H1 (cell line): ENCODE measurements at regions not wholly inside any gene's neighbourhood (a gene's known extent, or its start where the extent isn't known, plus 50 kb on each side); places are given as distances from the start of the nearest gene placed in this dataset.
A peak's percentile ranks its signal among the peaks of the same experiment; 100 is the strongest.

Source experiments
- CTCF ChIA-PET: fragments of 300-600 bp; sonication (Branson Sonifier 250); formaldehyde crosslinking; loops from one replicate; lab custom pipeline; 2021; ENCODE audit not compliant: partially characterized antibody; lab: Charles Lee
- POLR2A ChIA-PET: fragments of 300-600 bp; sonication (Branson Sonifier 250); formaldehyde crosslinking; loops from one replicate; lab custom pipeline; 2021; ENCODE audit warnings: inconsistent platforms; ENCODE audit not compliant: partially characterized antibody; lab: Charles Lee
- DNase-seq, 2 experiments: peaks; one replicate each; pipeline versions ENCODE4 v3.0.0 to v3.0.0-alpha.2; 2010 to 2022; ENCODE audit warnings: low spot score in 2 of 2, low read depth in 1 of 2, mixed read lengths in 1 of 2
- FAIRE-seq: peaks from 2 replicates; lab custom pipeline; 2011; peaks lifted over from hg19 to GRCh38; lab: Jason Lieb, UNC
- H2AFZ ChIP-seq: 2 replicates; pipeline ENCODE4 v1.8.1; 2012; ENCODE audit warnings: low read length, inconsistent platforms
- H2AK5ac ChIP-seq: 2 replicates; pipeline ENCODE4 v1.6.1; 2013; ENCODE audit warnings: low read depth, low read length
- H2BK120ac ChIP-seq: replicated peaks from 2 replicates; pipeline ENCODE3; 2013; ENCODE audit warnings: low read depth, low read length, inconsistent platforms
- H2BK12ac ChIP-seq: 2 replicates; pipeline ENCODE4 v1.6.1; 2013; ENCODE audit warnings: low read depth, low read length
- H2BK15ac ChIP-seq: 2 replicates; pipeline ENCODE4 v1.6.1; 2013; ENCODE audit warnings: low read length
- H2BK20ac ChIP-seq: 2 replicates; pipeline ENCODE4 v1.6.1; 2013; ENCODE audit warnings: low read length
- H2BK5ac ChIP-seq: 2 replicates; pipeline ENCODE4 v1.6.1; 2013; ENCODE audit warnings: low read depth, low read length
- H3K14ac ChIP-seq: 2 replicates; pipeline ENCODE4 v1.6.1; 2013; ENCODE audit warnings: inconsistent platforms; ENCODE audit not compliant: insufficient read length
- H3K18ac ChIP-seq: 2 replicates; pipeline ENCODE4 v1.6.1; 2013; ENCODE audit warnings: low read length; ENCODE audit errors: extremely low read depth
- H3K23ac ChIP-seq: 2 replicates; pipeline ENCODE4 v1.6.1; 2013; ENCODE audit warnings: inconsistent platforms; ENCODE audit not compliant: insufficient read length
- H3K23me2 ChIP-seq: 2 replicates; pipeline ENCODE4 v1.6.1; 2013; ENCODE audit warnings: low read depth, low read length
- H3K27ac ChIP-seq: 2 replicates; pipeline ENCODE4 v1.6.1; 2011; ENCODE audit warnings: low read depth, low read length, inconsistent platforms
- H3K27me3 ChIP-seq, 4 experiments: replicated peaks in 1 of 4; 1 replicate in 1 of 4; 2 replicates in 3 of 4; pipeline versions ENCODE4 v1.6.1 to v1.8.1; 2011 to 2013; ENCODE audit warnings: low read length in 3 of 4, mild to moderate bottlenecking in 3 of 4, inconsistent platforms in 2 of 4, mixed read lengths in 2 of 4, moderate library complexity in 1 of 4; ENCODE audit not compliant: control insufficient read depth in 3 of 4, insufficient read depth in 3 of 4; ENCODE audit errors: extremely low read depth in 1 of 4
- H3K36me3 ChIP-seq, 4 experiments: 2 replicates each; pipeline versions ENCODE4 v1.6.1 to v1.8.1; 2011 to 2013; ENCODE audit warnings: mild to moderate bottlenecking in 4 of 4, low read length in 3 of 4, moderate library complexity in 2 of 4, control low read depth in 1 of 4, inconsistent platforms in 1 of 4; ENCODE audit not compliant: insufficient read depth in 4 of 4, control insufficient read depth in 2 of 4
- H3K4ac ChIP-seq: replicated peaks from 2 replicates; pipeline ENCODE3; 2013; ENCODE audit warnings: low read length, low read depth, mixed read lengths, inconsistent platforms; ENCODE audit not compliant: insufficient read length
- H3K4me1 ChIP-seq, 4 experiments: replicated peaks in 1 of 4; 1 replicate in 1 of 4; 2 replicates in 3 of 4; pipeline versions ENCODE4 v1.6.1 to v1.8.1; 2011 to 2013; ENCODE audit warnings: low read length in 3 of 4, inconsistent platforms in 2 of 4, mixed read lengths in 1 of 4; ENCODE audit not compliant: insufficient read depth in 4 of 4, control insufficient read depth in 3 of 4
- H3K4me2 ChIP-seq, 2 experiments: 2 replicates each; pipeline versions ENCODE4 v1.6.1 to v1.8.1; 2011 to 2013; ENCODE audit warnings: low read depth in 2 of 2, low read length in 2 of 2, control low read depth in 1 of 2, inconsistent platforms in 1 of 2, mild to moderate bottlenecking in 1 of 2; ENCODE audit not compliant: insufficient read depth in 1 of 2
- H3K4me3 ChIP-seq, 4 experiments: fragments of 200-600, 300-600 bp in 1 of 4; sonication (generic), shearing (Covaris generic), sonication (Bioruptor Twin) in 1 of 4; 2 replicates each; pipeline versions ENCODE4 v1.5.1 to v1.8.1; 2011 to 2016; ENCODE audit warnings: low read length in 4 of 4, low read depth in 3 of 4, control low read depth in 2 of 4, inconsistent platforms in 2 of 4, mild to moderate bottlenecking in 2 of 4, mixed read lengths in 1 of 4, moderate library complexity in 1 of 4; ENCODE audit not compliant: insufficient read depth in 2 of 4; ENCODE audit errors: extremely low read depth in 1 of 4
- H3K56ac ChIP-seq: replicated peaks from 2 replicates; pipeline ENCODE3; 2013; ENCODE audit warnings: low read depth, mild to moderate bottlenecking, mixed read lengths, low read length, inconsistent platforms; ENCODE audit not compliant: insufficient read length
- H3K79me1 ChIP-seq: 2 replicates; pipeline ENCODE4 v1.6.1; 2013; ENCODE audit warnings: low read depth, low read length, control low read depth
- H3K79me2 ChIP-seq, 2 experiments: 2 replicates each; pipeline versions ENCODE4 v1.6.1 to v1.8.1; 2012 to 2013; ENCODE audit warnings: low read length in 2 of 2, mild to moderate bottlenecking in 2 of 2, inconsistent platforms in 1 of 2; ENCODE audit not compliant: insufficient read depth in 2 of 2, control insufficient read depth in 1 of 2
- H3K9ac ChIP-seq, 4 experiments: replicated peaks in 1 of 4; 1 replicate in 1 of 4; 2 replicates in 3 of 4; pipeline versions ENCODE4 v1.6.1 to v1.8.1; 2011 to 2013; ENCODE audit warnings: low read depth in 3 of 4, low read length in 3 of 4, control low read depth in 2 of 4, mild to moderate bottlenecking in 2 of 4, moderate library complexity in 2 of 4, inconsistent platforms in 1 of 4; ENCODE audit errors: extremely low read depth in 1 of 4
- H3K9me3 ChIP-seq, 2 experiments: 2 replicates each; pipeline versions ENCODE4 v1.6.1 to v1.8.1; 2012 to 2013; ENCODE audit warnings: mild to moderate bottlenecking in 2 of 2, moderate library complexity in 2 of 2, control low read depth in 1 of 2, inconsistent platforms in 1 of 2, low read depth in 1 of 2, low read length in 1 of 2, mixed read lengths in 1 of 2; ENCODE audit not compliant: insufficient read depth in 2 of 2
- H4K20me1 ChIP-seq, 2 experiments: replicated peaks in 1 of 2; 2 replicates each; pipeline versions ENCODE3 to v1.8.1; 2011 to 2013; ENCODE audit warnings: inconsistent platforms in 2 of 2, low read length in 2 of 2, mild to moderate bottlenecking in 1 of 2; ENCODE audit not compliant: insufficient read depth in 2 of 2, control insufficient read depth in 1 of 2
- H4K5ac ChIP-seq: 2 replicates; pipeline ENCODE4 v1.6.1; 2013; ENCODE audit warnings: low read length, low read depth, mixed read lengths, inconsistent platforms; ENCODE audit not compliant: insufficient read length
- H4K8ac ChIP-seq: 2 replicates; pipeline ENCODE4 v1.8.0; 2013; ENCODE audit warnings: mild to moderate bottlenecking, moderate library complexity, low read length, inconsistent platforms; ENCODE audit not compliant: insufficient read depth; ENCODE audit errors: extremely low read depth
- H4K91ac ChIP-seq: replicated peaks from 2 replicates; pipeline ENCODE3; 2013; ENCODE audit warnings: low read length, mixed read lengths, inconsistent platforms; ENCODE audit not compliant: insufficient read length
- BCL11A ChIP-seq, 2 experiments: IDR thresholded peaks; one replicate each; pipeline ENCODE4 v1.6.1; 2011; ENCODE audit warnings: low read depth in 2 of 2, low read length in 2 of 2, mild to moderate bottlenecking in 2 of 2
- GTF2F1 ChIP-seq: IDR thresholded peaks from 2 replicates; pipeline ENCODE4 v1.6.1; 2012; ENCODE audit warnings: low read depth, low read length, improper control_type of control experiment, borderline replicate concordance
- MAFK ChIP-seq: IDR thresholded peaks from 2 replicates; pipeline ENCODE4 v1.6.1; 2012; ENCODE audit warnings: low read depth, mild to moderate bottlenecking, improper control_type of control experiment, low read length
- SP2 ChIP-seq: IDR thresholded peaks from 2 replicates; pipeline ENCODE4 v1.6.1; 2012; ENCODE audit warnings: mild to moderate bottlenecking, low read length, inconsistent platforms
- WGBS, 2 experiments: shearing (Covaris generic) in 1 of 2; methylation state at CpG; one replicate each; pipeline versions ENCODE4 v1.1.6 to v1.1.7; 2013 to 2015; ENCODE audit warnings: low lambda C conversion rate in 2 of 2, mixed read lengths in 2 of 2, inconsistent platforms in 1 of 2, low coverage in 1 of 2, missing lambda C conversion rate in 1 of 2; ENCODE audit not compliant: insufficient replicate concordance in 2 of 2, insufficient coverage in 1 of 2, insufficient read length in 1 of 2; ENCODE audit errors: extremely low coverage in 1 of 2, missing lambda C conversion rate in 1 of 2; 5-methylcytosine and 5-hydroxymethylcytosine counted together

DNA sequence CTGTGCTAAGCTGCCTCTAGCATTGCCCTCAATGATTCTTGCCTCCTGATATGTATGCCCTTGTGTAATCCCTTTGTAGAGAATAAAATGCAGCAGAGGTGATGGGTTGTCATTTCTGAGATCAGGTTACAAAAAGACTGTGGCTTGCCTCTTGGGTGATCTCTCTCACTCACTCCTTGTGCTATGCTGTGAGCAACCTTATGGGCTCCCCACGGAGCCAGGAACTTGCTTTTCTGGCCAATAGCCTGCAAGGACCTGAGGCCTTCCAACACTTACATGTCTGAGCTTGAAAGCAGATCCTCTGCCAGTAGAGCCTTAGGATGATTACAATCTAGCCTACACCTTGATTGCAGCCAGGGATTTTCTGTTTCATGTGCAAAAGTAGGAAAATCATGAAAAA is 123.1 kb upstream of the XIRP2 start:
- Histone ChIP-seq H3K56ac (no peak overlapping the region), H3K27me3 (no peaks in the 10 kb centered on the region), H3K23ac (no peak overlapping the region), H4K20me1 (no peaks in the 10 kb centered on the region), H4K91ac (no peak overlapping the region), H2AK5ac (no peak overlapping the region), H3K14ac (no peak overlapping the region), H3K23me2 (no peaks in the 10 kb centered on the region), H2BK20ac (no peak overlapping the region), H2BK5ac (no peak overlapping the region), H4K5ac (peak overlapping the region; percentile 59), H3K27ac (no peak overlapping the region), H2BK15ac (no peak overlapping the region), H2BK120ac (no peak overlapping the region), H3K4me3 (no peak overlapping the region), H3K79me2 (no peaks in the 10 kb centered on the region), H3K18ac (peak overlapping the region; percentile 52; the same call in 1 of the 2 replicates), H3K4ac (no peak overlapping the region), H3K36me3 (no peaks in the 10 kb centered on the region; a peak in 1 of 8 replicates), H3K4me1 (peaks cover 0 to 14% (median 8%) of the 10 kb centered on the region in 4 experiments; a peak in 5 of 7 replicates), H2BK12ac (no peak overlapping the region; the same call in 1 of the 2 replicates), H3K79me1 (no peaks in the 10 kb centered on the region), H3K9me3 (peaks cover 3 to 4% of the 10 kb centered on the region in 2 experiments; a peak in 1 of 4 replicates), H2AFZ (no peak overlapping the region), H3K9ac (no peak overlapping the region), H4K8ac (no peak overlapping the region), H3K4me2 (no peak overlapping the region)
- DNase-seq: peak in 1 of 2 experiments; percentile 29
- CTCF ChIA-PET: no interaction called here
- TF ChIP-seq SP2: no peak
- no peak for TF ChIP-seq BCL11A (IDR thresholded peaks at IDR 0.05; ENCODE audit: low read depth in 2 of 2, low read length in 2 of 2)
- no peak for TF ChIP-seq GTF2F1
- no peak for TF ChIP-seq MAFK
- 27% methylated on average over 1 of the region's 1 CpG; no CpG with 5 or more reads in 1 of the 2 experiments for WGBS, 2 experiments
- peak; percentile 78 for FAIRE-seq
- POLR2A ChIA-PET: no interaction called here
